ENCODE measurements at regions not wholly inside any gene's neighbourhood (a gene's known extent, or its start where the extent isn't known, plus 50 kb on each side); places are given as distances from the start of the nearest gene placed in this dataset.

DNA sequence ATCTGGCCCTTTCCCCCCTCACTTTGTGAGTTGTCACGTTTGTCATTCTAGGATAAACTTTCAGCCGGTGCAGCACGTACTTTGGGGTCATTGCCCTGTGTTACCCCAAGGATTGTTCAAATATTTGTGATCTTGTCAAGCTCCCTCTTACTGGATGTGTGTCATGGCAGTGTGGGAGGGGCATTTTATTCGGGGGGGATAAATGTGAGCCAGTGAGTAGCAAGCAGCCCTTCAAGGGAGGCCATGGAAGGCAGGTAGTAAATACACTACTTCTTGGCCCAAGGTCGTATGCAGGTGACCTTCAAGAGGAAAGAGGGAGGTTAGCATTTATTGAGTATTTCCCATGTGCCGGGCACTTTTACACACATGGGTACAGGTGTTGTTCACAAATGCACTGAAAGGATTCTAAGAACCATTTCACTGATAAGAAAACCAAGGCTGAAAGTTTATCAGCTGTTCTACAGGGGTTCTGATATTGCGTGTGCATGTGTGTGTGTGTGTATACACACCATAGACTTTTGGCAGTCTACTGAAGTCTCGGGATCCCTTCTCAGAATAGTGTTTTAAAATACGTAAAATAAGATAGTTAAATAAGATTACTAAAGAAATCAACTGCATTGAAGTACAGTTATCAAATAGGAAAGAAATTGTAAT, 410.3 kb upstream of the TBX3 start:
- TF ChIP-seq POLR2A (IDR thresholded peaks at IDR 0.05; ENCODE audit: low read depth, low read length) (no peak), MYC (IDR thresholded peaks at IDR 0.05; ENCODE audit: low read depth, low read length) (no peak), EZH2 (IDR thresholded peaks at IDR 0.05; ENCODE audit: borderline replicate concordance, low read depth, low read length, severe bottlenecking) (no peak), POLR2AphosphoS5 (IDR thresholded peaks at IDR 0.05; ENCODE audit: insufficient read depth, low read depth, low read length) (no peak)
- TF ChIP-seq, protein P1, sequence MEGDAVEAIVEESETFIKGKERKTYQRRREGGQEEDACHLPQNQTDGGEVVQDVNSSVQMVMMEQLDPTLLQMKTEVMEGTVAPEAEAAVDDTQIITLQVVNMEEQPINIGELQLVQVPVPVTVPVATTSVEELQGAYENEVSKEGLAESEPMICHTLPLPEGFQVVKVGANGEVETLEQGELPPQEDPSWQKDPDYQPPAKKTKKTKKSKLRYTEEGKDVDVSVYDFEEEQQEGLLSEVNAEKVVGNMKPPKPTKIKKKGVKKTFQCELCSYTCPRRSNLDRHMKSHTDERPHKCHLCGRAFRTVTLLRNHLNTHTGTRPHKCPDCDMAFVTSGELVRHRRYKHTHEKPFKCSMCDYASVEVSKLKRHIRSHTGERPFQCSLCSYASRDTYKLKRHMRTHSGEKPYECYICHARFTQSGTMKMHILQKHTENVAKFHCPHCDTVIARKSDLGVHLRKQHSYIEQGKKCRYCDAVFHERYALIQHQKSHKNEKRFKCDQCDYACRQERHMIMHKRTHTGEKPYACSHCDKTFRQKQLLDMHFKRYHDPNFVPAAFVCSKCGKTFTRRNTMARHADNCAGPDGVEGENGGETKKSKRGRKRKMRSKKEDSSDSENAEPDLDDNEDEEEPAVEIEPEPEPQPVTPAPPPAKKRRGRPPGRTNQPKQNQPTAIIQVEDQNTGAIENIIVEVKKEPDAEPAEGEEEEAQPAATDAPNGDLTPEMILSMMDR (IDR thresholded peaks at IDR 0.05; ENCODE audit: extremely low read depth in 1 of 2, insufficient read depth in 1 of 2, low read depth in 1 of 2, low read length in 2 of 2), result no peak

All from endothelial cell of umbilical vein (primary cell).